ENCODE measurements at regions not wholly inside any gene's neighbourhood (a gene's known extent, or its start where the extent isn't known, plus 50 kb on each side); places are given as distances from the start of the nearest gene placed in this dataset.

GRCh38 chr2:9099341-9099751 is 95.9 kb upstream of the MBOAT2 start:
- no peak for TF ChIP-seq TOX (CRISPR knock-in tag; IDR thresholded peaks at IDR 0.05; ENCODE audit: borderline replicate concordance)
- TF ChIP-seq ARNTL (CRISPR knock-in tag; IDR thresholded peaks at IDR 0.05; ENCODE audit: borderline replicate concordance, low read depth), result no peak
- no peak for TF ChIP-seq PATZ1 (CRISPR knock-in tag; IDR thresholded peaks at IDR 0.05; ENCODE audit: borderline replicate concordance)
- no peak for TF ChIP-seq ZFP30 (CRISPR knock-in tag; IDR thresholded peaks at IDR 0.05)
- no peak for TF ChIP-seq POU6F1 (CRISPR knock-in tag; IDR thresholded peaks at IDR 0.05; ENCODE audit: borderline replicate concordance, low read depth)
